Epidermal melanocyte (primary cell): ENCODE measurements at regions not wholly inside any gene's neighbourhood (a gene's known extent, or its start where the extent isn't known, plus 50 kb on each side); places are given as distances from the start of the nearest gene placed in this dataset.
"Not testable (repeated sequence)": the region's sequence is repeated elsewhere in the genome, so short reads cannot be mapped to it uniquely, and the experiment has no call there.

Experiments used
- DNase-seq: peaks from one replicate; pipeline ENCODE4 v3.0.0; 2011; ENCODE audit warnings: low spot score; ENCODE audit not compliant: insufficient read length

- no peak for DNase-seq
Measured at GRCh38 chr4:129978315-129978714, 882.4 kb downstream of the C4orf33 start.

GRCh38 chr4:129988957-129989356 lies 893.0 kb downstream of the C4orf33 start:
- DNase-seq: no peak

- DNase-seq: no peak
Measured at GRCh38 chr4:129994715-129995114, 898.8 kb downstream of the C4orf33 start.

- no peak for DNase-seq
Measured at GRCh38 chr4:129998436-129999150, 902.6 kb downstream of the C4orf33 start.

GRCh38 chr4:129999156-129999555 lies 903.2 kb downstream of the C4orf33 start:
- no peak for DNase-seq

GRCh38 chr4:130008461-130008860 lies 912.5 kb downstream of the C4orf33 start:
- no peak for DNase-seq

GRCh38 chr4:130012806-130013205 lies 916.9 kb downstream of the C4orf33 start:
- DNase-seq: not testable (repeated sequence)

GRCh38 chr4:130021706-130022105 lies 925.8 kb downstream of the C4orf33 start:
- DNase-seq: no peak

- DNase-seq: no peak
Measured at GRCh38 chr4:130023088-130023487, 927.1 kb downstream of the C4orf33 start.

- no peak for DNase-seq
Measured at GRCh38 chr4:130025701-130026100, 929.7 kb downstream of the C4orf33 start.

- no peak for DNase-seq
Measured at GRCh38 chr4:130026185-130026584, 930.2 kb downstream of the C4orf33 start.

GRCh38 chr4:130027973-130028372 lies 932.0 kb downstream of the C4orf33 start:
- DNase-seq: no peak

GRCh38 chr4:130028552-130028951 lies 932.6 kb downstream of the C4orf33 start:
- no peak for DNase-seq

- no peak for DNase-seq
Measured at GRCh38 chr4:130029442-130029841, 933.5 kb downstream of the C4orf33 start.

- DNase-seq: no peak
Measured at GRCh38 chr4:130031858-130032257, 935.9 kb downstream of the C4orf33 start.

- not testable (repeated sequence) for DNase-seq
Measured at GRCh38 chr4:130033657-130034056, 937.7 kb downstream of the C4orf33 start.

- DNase-seq: no peak
Measured at GRCh38 chr4:130034876-130035275, 938.9 kb downstream of the C4orf33 start.

GRCh38 chr4:130035391-130035790 lies 939.4 kb downstream of the C4orf33 start:
- DNase-seq: no peak

GRCh38 chr4:130037866-130038265 lies 941.9 kb downstream of the C4orf33 start:
- DNase-seq: not testable (repeated sequence)

GRCh38 chr4:130038540-130038939 lies 942.6 kb downstream of the C4orf33 start:
- not testable (repeated sequence) for DNase-seq

- DNase-seq: no peak
Measured at GRCh38 chr4:130043732-130044160, 947.8 kb downstream of the C4orf33 start.

- no peak for DNase-seq
Measured at GRCh38 chr4:130044788-130045531, 949.0 kb downstream of the C4orf33 start.

GRCh38 chr4:130053723-130054122 lies 957.8 kb downstream of the C4orf33 start:
- DNase-seq: no peak
